ENCODE measurements at regions not wholly inside any gene's neighbourhood (a gene's known extent, or its start where the extent isn't known, plus 50 kb on each side); places are given as distances from the start of the nearest gene placed in this dataset.

DNA sequence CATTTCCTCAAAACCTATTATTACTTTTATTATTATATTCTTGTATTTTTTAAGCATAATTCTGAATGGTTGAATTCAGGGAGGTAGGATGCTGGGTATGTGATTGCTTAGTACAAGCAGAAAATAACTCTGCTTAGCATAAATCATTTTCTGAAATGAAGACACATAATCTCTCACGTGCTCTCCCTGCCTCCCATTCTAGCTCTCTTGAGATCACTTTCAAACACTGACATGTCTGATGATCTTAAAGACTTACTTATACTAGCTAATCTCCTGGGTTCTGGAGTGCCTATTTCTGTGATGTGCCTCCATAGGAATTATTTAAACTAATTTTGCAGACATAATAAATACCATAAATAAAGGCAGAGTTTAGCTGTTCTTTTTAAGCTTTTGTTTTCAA, 1136.0 kb downstream of the SUCLG1 start:
- TF ChIP-seq, protein P1, sequence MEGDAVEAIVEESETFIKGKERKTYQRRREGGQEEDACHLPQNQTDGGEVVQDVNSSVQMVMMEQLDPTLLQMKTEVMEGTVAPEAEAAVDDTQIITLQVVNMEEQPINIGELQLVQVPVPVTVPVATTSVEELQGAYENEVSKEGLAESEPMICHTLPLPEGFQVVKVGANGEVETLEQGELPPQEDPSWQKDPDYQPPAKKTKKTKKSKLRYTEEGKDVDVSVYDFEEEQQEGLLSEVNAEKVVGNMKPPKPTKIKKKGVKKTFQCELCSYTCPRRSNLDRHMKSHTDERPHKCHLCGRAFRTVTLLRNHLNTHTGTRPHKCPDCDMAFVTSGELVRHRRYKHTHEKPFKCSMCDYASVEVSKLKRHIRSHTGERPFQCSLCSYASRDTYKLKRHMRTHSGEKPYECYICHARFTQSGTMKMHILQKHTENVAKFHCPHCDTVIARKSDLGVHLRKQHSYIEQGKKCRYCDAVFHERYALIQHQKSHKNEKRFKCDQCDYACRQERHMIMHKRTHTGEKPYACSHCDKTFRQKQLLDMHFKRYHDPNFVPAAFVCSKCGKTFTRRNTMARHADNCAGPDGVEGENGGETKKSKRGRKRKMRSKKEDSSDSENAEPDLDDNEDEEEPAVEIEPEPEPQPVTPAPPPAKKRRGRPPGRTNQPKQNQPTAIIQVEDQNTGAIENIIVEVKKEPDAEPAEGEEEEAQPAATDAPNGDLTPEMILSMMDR (IDR thresholded peaks at IDR 0.05): no peak
- TF ChIP-seq, protein P2, sequence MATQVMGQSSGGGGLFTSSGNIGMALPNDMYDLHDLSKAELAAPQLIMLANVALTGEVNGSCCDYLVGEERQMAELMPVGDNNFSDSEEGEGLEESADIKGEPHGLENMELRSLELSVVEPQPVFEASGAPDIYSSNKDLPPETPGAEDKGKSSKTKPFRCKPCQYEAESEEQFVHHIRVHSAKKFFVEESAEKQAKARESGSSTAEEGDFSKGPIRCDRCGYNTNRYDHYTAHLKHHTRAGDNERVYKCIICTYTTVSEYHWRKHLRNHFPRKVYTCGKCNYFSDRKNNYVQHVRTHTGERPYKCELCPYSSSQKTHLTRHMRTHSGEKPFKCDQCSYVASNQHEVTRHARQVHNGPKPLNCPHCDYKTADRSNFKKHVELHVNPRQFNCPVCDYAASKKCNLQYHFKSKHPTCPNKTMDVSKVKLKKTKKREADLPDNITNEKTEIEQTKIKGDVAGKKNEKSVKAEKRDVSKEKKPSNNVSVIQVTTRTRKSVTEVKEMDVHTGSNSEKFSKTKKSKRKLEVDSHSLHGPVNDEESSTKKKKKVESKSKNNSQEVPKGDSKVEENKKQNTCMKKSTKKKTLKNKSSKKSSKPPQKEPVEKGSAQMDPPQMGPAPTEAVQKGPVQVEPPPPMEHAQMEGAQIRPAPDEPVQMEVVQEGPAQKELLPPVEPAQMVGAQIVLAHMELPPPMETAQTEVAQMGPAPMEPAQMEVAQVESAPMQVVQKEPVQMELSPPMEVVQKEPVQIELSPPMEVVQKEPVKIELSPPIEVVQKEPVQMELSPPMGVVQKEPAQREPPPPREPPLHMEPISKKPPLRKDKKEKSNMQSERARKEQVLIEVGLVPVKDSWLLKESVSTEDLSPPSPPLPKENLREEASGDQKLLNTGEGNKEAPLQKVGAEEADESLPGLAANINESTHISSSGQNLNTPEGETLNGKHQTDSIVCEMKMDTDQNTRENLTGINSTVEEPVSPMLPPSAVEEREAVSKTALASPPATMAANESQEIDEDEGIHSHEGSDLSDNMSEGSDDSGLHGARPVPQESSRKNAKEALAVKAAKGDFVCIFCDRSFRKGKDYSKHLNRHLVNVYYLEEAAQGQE (IDR thresholded peaks at IDR 0.05; ENCODE audit: insufficient read depth in 1 of 2, low read depth in 2 of 2, low read length in 1 of 2): no peak
- TF ChIP-seq POLR2AphosphoS5 (IDR thresholded peaks at IDR 0.05; ENCODE audit: low read depth, low read length): no peak

Data from Panc1 (cell line).